ENCODE measurements at regions not wholly inside any gene's neighbourhood (a gene's known extent, or its start where the extent isn't known, plus 50 kb on each side); places are given as distances from the start of the nearest gene placed in this dataset.

DNA sequence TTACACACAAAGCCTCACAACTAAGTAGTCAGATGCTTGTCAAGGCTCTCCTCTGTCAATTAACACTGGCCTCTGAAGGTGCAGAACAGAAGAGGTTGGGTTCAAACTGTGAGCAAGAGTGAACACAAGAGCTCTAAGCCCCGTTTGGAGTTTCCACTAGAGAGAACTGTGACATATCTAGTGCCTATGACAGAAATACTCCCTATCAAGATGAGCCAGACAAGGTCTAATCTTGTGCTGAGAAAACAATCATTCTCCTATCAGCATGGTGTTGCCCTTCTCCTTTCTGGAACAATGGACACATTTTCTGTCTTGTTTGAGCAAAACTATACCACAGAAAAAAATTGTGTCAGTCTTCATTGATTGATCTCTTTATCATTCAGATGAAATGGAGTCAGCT, 62.4 kb upstream of the CCDC71L start:
- no peak for DNase-seq
- Histone ChIP-seq H3K9ac (ENCODE audit: low read length in 3 of 3) (no peak overlapping the region), H3K27me3 (ENCODE audit: control insufficient read depth, insufficient read depth, low read length) (no peaks in the 10 kb centered on the region), H3K27ac (ENCODE audit: low read depth in 2 of 2, low read length in 2 of 2) (no peak overlapping the region), H3K36me3 (ENCODE audit: control insufficient read depth in 2 of 3, insufficient read depth in 3 of 3, low read length in 3 of 3) (no peaks in the 10 kb centered on the region), H3K9me3 (ENCODE audit: control insufficient read depth in 2 of 3, insufficient read depth in 1 of 3, low read length in 3 of 3) (no peaks in the 10 kb centered on the region), H3K4me3 (ENCODE audit: low read length in 3 of 3) (no peak overlapping the region), H3K4me1 (ENCODE audit: control insufficient read depth in 2 of 3, insufficient read depth in 2 of 3, low read depth in 1 of 3, low read length in 3 of 3) (no peaks in the 10 kb centered on the region)
- intact Hi-C loops (cut with DNase I) = no loop called here
- FAIRE-seq = no peak
- TF ChIP-seq, protein P1, sequence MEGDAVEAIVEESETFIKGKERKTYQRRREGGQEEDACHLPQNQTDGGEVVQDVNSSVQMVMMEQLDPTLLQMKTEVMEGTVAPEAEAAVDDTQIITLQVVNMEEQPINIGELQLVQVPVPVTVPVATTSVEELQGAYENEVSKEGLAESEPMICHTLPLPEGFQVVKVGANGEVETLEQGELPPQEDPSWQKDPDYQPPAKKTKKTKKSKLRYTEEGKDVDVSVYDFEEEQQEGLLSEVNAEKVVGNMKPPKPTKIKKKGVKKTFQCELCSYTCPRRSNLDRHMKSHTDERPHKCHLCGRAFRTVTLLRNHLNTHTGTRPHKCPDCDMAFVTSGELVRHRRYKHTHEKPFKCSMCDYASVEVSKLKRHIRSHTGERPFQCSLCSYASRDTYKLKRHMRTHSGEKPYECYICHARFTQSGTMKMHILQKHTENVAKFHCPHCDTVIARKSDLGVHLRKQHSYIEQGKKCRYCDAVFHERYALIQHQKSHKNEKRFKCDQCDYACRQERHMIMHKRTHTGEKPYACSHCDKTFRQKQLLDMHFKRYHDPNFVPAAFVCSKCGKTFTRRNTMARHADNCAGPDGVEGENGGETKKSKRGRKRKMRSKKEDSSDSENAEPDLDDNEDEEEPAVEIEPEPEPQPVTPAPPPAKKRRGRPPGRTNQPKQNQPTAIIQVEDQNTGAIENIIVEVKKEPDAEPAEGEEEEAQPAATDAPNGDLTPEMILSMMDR (IDR thresholded peaks at IDR 0.05; ENCODE audit: borderline replicate concordance, extremely low read depth, insufficient read depth) = no peak

DNA sequence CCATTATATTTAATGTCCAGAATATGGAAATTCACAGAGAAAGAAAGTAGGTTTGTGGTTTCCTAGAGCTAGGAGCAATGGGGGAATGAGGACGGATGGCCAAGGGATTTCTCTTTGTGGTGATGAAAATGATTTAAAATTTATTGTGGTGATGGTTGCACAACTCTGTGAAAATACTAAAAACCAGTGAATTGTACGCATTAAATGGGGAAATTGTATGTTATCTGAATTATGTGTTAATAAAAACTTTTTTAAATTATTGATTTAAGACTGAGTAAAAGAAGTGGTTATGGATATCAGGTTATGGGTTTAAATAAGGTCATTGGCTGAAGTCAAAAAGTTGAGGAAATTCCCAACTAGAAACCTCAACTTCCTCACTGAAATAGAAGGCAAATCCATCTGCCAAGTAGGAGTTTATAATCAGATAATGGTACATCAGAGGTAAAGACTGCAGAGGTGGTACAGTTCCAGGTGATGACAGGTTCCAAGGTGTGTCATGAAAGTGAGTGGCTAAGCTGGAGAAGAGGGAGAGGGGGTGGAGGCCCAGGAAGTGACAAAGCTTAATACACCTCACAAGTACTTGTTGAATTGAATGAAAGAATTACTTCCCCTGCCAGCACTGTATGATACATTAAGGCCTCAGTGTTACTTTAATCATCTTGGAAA, 68.9 kb upstream of the CCDC71L start:
- FAIRE-seq = no peak
- intact Hi-C loops (cut with DNase I) = loop anchor here (10.0 kb wide), 2 partner anchors 65 to 555 kb away; partner anchors contain the start of gene CCDC71L

DNA sequence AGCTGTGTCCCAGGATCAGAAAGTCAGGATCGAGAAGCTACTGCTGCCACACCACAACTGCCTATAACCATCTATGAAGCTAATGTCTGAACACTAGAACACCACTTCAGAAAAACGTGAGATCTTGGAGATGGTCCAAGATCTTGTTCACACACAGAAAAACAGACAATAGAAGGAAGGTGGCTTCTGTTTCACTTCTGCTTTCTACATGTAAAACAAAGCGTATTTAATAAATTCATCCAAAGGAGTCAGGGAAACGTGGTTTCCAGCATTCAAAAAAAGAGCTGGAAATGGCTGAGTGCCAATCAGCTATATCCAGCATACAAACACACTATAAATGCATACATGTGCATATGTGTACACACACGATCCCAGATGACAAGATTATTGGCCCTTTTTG, 70.2 kb upstream of the CCDC71L start:
- no peak overlapping the region for H3K4me3 ChIP-seq (ENCODE audit: low read length in 3 of 3)
- FAIRE-seq (no peak), DNase-seq (peak in 1 of 5 donors; percentile 39)
- H3K27me3 ChIP-seq (ENCODE audit: control insufficient read depth, insufficient read depth, low read length) = no peaks in the 10 kb centered on the region
- no peak overlapping the region for H3K9ac ChIP-seq (ENCODE audit: low read length in 3 of 3)
- H3K27ac ChIP-seq (ENCODE audit: low read depth in 2 of 2, low read length in 2 of 2) = no peak overlapping the region
- no peaks in the 10 kb centered on the region for H3K36me3 ChIP-seq (ENCODE audit: control insufficient read depth in 2 of 3, insufficient read depth in 3 of 3, low read length in 3 of 3)
- H3K9me3 ChIP-seq (ENCODE audit: control insufficient read depth in 2 of 3, insufficient read depth in 1 of 3, low read length in 3 of 3) = no peaks in the 10 kb centered on the region
- no peaks in the 10 kb centered on the region for H3K4me1 ChIP-seq (ENCODE audit: control insufficient read depth in 2 of 3, insufficient read depth in 2 of 3, low read depth in 1 of 3, low read length in 3 of 3)
- TF ChIP-seq, protein P1 (IDR thresholded peaks at IDR 0.05; ENCODE audit: borderline replicate concordance, extremely low read depth, insufficient read depth) = no peak
- intact Hi-C loops (cut with DNase I) = loop anchor here (10.0 kb wide), 2 partner anchors 66 to 556 kb away; partner anchors contain the start of gene CCDC71L

More for the DNA sequence above, 68.9 kb upstream of the CCDC71L start:
- Histone ChIP-seq H3K9me3 (ENCODE audit: control insufficient read depth in 2 of 3, insufficient read depth in 1 of 3, low read length in 3 of 3) (no peaks in the 10 kb centered on the region), H3K36me3 (ENCODE audit: control insufficient read depth in 2 of 3, insufficient read depth in 3 of 3, low read length in 3 of 3) (no peaks in the 10 kb centered on the region), H3K27me3 (ENCODE audit: control insufficient read depth, insufficient read depth, low read length) (no peaks in the 10 kb centered on the region), H3K4me1 (ENCODE audit: control insufficient read depth in 2 of 3, insufficient read depth in 2 of 3, low read depth in 1 of 3, low read length in 3 of 3) (no peaks in the 10 kb centered on the region), H3K27ac (ENCODE audit: low read depth in 2 of 2, low read length in 2 of 2) (no peak overlapping the region), H3K9ac (ENCODE audit: low read length in 3 of 3) (no peak overlapping the region), H3K4me3 (ENCODE audit: low read length in 3 of 3) (no peak overlapping the region)
- TF ChIP-seq, protein P1 (IDR thresholded peaks at IDR 0.05; ENCODE audit: borderline replicate concordance, extremely low read depth, insufficient read depth) = no peak
- DNase-seq = no peak
